ENCODE measurements at regions not wholly inside any gene's neighbourhood (a gene's known extent, or its start where the extent isn't known, plus 50 kb on each side); places are given as distances from the start of the nearest gene placed in this dataset.

DNA sequence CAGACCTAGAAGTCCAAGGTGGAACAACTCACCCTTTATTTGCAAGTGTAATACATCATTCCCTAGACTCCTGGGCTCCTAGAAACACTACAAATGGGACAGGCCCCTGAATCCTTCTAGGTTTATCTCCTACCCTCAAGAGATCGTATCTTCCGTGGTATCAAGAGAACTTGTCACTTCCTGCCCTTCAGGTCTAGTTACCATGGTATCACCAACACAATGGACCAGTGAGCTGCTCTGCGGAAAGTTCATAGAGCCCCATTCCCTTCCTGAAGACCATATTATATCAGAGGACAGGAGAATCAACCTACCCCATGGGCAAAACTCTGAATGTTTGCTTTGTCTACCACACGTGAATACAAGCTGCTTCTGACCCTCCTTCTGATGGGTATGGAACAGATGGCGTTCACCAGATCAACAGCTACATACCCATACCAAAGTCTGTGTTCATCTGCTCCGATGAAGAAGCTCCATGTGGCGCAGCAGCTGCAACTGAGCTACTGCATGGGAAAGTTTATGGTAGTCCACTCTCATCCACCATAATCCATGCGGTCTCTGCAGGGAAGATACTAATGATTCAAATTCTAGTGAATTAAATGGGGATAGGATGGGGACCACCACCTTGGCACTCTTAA, 84.6 kb upstream of the KLF13 start:
- TF ChIP-seq, protein P1, sequence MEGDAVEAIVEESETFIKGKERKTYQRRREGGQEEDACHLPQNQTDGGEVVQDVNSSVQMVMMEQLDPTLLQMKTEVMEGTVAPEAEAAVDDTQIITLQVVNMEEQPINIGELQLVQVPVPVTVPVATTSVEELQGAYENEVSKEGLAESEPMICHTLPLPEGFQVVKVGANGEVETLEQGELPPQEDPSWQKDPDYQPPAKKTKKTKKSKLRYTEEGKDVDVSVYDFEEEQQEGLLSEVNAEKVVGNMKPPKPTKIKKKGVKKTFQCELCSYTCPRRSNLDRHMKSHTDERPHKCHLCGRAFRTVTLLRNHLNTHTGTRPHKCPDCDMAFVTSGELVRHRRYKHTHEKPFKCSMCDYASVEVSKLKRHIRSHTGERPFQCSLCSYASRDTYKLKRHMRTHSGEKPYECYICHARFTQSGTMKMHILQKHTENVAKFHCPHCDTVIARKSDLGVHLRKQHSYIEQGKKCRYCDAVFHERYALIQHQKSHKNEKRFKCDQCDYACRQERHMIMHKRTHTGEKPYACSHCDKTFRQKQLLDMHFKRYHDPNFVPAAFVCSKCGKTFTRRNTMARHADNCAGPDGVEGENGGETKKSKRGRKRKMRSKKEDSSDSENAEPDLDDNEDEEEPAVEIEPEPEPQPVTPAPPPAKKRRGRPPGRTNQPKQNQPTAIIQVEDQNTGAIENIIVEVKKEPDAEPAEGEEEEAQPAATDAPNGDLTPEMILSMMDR (IDR thresholded peaks at IDR 0.05; ENCODE audit: low read length), result no peak
- no peak for TF ChIP-seq EZH2 (IDR thresholded peaks at IDR 0.05; ENCODE audit: borderline replicate concordance, low read length)

Data from OCI-LY1 (cell line).